ENCODE measurements at regions not wholly inside any gene's neighbourhood (a gene's known extent, or its start where the extent isn't known, plus 50 kb on each side); places are given as distances from the start of the nearest gene placed in this dataset.

GRCh38 chr2:207289295-207290018 lies 123.7 kb upstream of the KLF7 start:
- RAD21 ChIA-PET (ENCODE audit: unreplicated experiment) = interaction anchor here (1.2 to 7.1 kb wide), 7 partner anchors 9 to 170 kb away, joined by 3 to 56 read pairs (median 12); no protein-coding TSS in a partner anchor
- Histone ChIP-seq H3K27me3 (replicated peaks in 1 of 2; ENCODE audit: control insufficient read depth in 2 of 2, insufficient read depth in 2 of 2, low read length in 1 of 2) (no peaks in the 10 kb centered on the region), H3K27ac (ENCODE audit: control insufficient read depth, insufficient read depth) (no peak overlapping the region), H3K4me1 (ENCODE audit: control insufficient read depth, insufficient read depth, low read length) (peaks cover 46% of the 10 kb centered on the region), H4K20me1 (ENCODE audit: control insufficient read depth, insufficient read depth) (no peaks in the 10 kb centered on the region), H3K79me2 (ENCODE audit: control insufficient read depth, insufficient read depth, low read length) (no peaks in the 10 kb centered on the region), H3K9ac (ENCODE audit: control insufficient read depth, insufficient read depth, low read length) (no peak overlapping the region), H3K36me3 (ENCODE audit: control insufficient read depth in 2 of 2, insufficient read depth in 2 of 2, low read length in 1 of 2) (no peaks in the 10 kb centered on the region), H2AFZ (ENCODE audit: control insufficient read depth, low read depth, low read length) (no peak overlapping the region), H3K9me3 (replicated peaks; ENCODE audit: control insufficient read depth, insufficient read depth, low read length) (no peaks in the 10 kb centered on the region), H3K4me2 (ENCODE audit: control insufficient read depth, insufficient read depth) (no peak overlapping the region; the same call in 1 of the 2 replicates), H3K4me3 (no peak overlapping the region)
- intact Hi-C loops (cut with micrococcal nuclease; ENCODE audit: unreplicated experiment) = loop anchor here (5.0 kb wide), 1 partner anchor 122 kb away; the partner anchor contains the start of gene KLF7
- POLR2A ChIA-PET = interaction anchor here (0.8 to 2.7 kb wide), 8 partner anchors 37 to 138 kb away, joined by 3 to 8 read pairs (median 4); no protein-coding TSS in a partner anchor
- SMC1A ChIA-PET (ENCODE audit: uncharacterized antibody, unreplicated experiment) = interaction anchor here (1.1 to 7.4 kb wide), 10 partner anchors 10 to 216 kb away, joined by 3 to 93 read pairs (median 5); partner anchors contain the start of gene KLF7
- BruUV-seq (replicated peaks) = no TSS peak
- FAIRE-seq (no peak), DNase-seq (ENCODE audit: low read depth, low spot score) (no peak), ATAC-seq (no peak)
- in situ Hi-C loops (cut with MboI) = no loop called here
- CTCF ChIA-PET = interaction anchor here (0.5 to 1.7 kb wide), 4 partner anchors 8 to 766 kb away, joined by 3 to 4 read pairs (median 4); no protein-coding TSS in a partner anchor
- WGBS (ENCODE audit: insufficient coverage, insufficient replicate concordance, low lambda C conversion rate, missing lambda C conversion rate) = 96% methylated on average over 2 of the region's 2 CpGs
- TF ChIP-seq MXI1 (IDR thresholded peaks at IDR 0.05; ENCODE audit: low read depth, low read length) (no peak), ZSCAN29 (IDR thresholded peaks at IDR 0.05) (no peak), CBFB (IDR thresholded peaks at IDR 0.05; ENCODE audit: low read depth) (no peak), CEBPB (IDR thresholded peaks at IDR 0.05; ENCODE audit: borderline replicate concordance in 1 of 2, low read depth in 2 of 2, low read length in 2 of 2) (no peak), JUND (IDR thresholded peaks at IDR 0.05; ENCODE audit: low read depth, low read length) (no peak), HDAC6 (IDR thresholded peaks at IDR 0.05; ENCODE audit: unreplicated experiment) (no peak), RELA (IDR thresholded peaks at IDR 0.05; ENCODE audit: borderline replicate concordance, partially characterized antibody) (no peak), BCLAF1 (IDR thresholded peaks at IDR 0.05) (no peak), ESRRA (IDR thresholded peaks at IDR 0.05; ENCODE audit: low read length) (no peak), CHD4 (IDR thresholded peaks at IDR 0.05) (no peak), E2F4 (IDR thresholded peaks at IDR 0.05; ENCODE audit: low read depth, low read length) (no peak), EED (IDR thresholded peaks at IDR 0.05; ENCODE audit: low read depth) (no peak), SPI1 (IDR thresholded peaks at IDR 0.05; ENCODE audit: borderline replicate concordance, insufficient read depth, low read depth, low read length) (no peak)

All from GM12878 (cell line).